ENCODE measurements at regions not wholly inside any gene's neighbourhood (a gene's known extent, or its start where the extent isn't known, plus 50 kb on each side); places are given as distances from the start of the nearest gene placed in this dataset.
"Not testable (repeated sequence)": the region's sequence is repeated elsewhere in the genome, so short reads cannot be mapped to it uniquely, and the experiment has no call there.

DNA sequence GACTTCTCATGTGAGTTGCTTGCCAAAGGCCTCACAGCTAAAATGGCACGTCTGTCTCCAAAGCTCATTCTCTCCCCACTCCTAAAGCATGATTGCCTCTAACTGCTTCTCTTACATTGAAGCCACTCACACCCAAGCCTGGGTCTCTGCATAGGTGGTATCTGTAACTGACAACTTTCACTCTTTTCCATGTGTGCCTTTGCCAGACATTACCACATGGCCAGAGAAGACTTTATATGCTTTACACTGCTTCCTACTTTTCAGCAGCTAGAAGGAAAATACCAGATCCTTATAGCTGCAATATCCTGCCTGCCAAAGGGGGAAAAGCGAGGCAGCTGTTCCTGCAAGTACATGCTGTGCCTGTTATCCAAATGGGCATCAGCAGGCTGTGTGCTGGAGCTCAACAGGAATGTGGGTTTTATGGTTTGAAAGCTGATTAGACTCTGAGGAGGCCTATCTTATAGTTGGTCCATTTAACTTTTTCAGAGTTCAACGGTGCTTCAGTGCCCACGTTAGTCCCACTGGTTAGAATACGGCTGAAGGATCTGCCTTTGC is 547.1 kb downstream of the RAB38 start:
- no peak for DNase-seq

DNA sequence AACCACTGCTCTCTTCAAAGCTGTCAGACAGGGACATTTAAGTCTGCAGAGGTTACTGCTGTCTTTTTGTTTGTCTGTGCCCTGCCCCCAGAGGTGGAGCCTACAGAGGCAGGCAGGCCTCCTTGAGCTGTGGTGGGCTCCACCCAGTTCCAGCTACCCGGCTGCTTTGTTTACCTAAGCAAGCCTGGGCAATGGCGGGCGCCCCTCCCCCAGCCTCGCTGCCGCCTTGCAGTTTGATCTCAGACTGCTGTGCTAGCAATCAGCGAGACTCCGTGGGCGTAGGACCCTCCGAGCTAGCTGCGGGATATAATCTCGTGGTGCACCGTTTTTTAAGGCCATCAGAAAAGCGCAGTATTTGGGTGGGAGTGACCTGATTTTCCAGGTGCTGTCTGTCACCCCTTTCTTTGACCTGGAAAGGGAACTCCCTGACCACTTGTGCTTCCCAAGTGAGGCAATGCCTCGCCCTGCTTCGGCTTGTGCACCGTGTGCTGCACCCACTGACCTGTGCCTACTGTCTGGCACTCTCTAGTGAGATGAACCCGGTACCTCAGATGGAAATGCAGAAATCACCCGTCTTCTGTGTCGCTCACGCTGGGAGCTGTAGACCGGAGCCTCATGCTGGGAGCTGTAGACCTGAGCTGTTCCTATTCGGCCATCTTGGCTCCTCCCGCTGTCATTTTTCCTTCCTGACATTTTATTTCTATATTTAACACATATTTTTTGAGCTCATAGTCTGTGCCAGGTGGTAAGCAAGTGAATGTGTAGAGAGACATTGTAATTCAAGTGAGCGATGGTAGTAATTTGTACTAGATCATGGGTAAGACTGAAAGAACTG is 551.5 kb downstream of the RAB38 start:
- not testable (repeated sequence) for DNase-seq

DNA sequence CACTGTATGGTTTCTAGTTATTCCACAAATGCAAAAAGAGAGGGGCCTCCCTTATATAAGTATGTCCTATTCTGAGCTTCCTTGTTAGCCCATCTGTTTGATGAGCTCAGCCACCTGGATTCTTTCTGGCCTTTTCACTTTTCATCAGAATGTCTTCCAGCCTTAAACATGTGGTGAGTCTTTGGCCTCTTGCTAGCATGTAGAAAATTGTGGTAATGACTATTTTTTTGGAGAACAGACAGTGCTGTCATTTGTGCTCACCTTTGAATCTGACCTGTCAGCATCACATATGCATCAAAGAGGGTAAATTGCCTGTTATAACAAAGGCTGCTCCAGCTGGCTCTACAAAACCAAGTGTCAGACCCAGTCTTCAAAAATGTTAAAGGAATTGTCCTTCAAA is 558.7 kb downstream of the RAB38 start:
- no peak for DNase-seq

DNA sequence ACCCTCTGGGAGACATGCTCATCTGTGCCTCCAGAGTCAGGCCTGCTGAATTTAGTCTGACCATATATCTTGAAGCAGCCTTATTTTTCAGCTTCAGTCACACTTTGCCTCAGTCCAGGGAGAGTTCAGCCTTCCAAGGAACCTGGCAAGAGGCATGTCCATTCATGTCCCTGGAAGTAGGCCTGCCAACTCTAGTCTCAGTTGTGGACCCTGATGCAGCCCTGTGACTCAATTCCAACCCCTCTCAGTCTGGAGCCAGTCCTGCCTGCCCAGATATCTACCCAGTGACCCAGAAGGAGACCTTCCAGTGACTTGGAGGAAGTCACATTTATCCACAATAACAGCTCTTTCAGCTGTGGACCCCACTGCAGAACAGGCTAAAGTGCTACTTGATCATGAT is 566.6 kb downstream of the TMEM135 start:
- DNase-seq = no peak

- no peak for DNase-seq
Measured at GRCh38 chr11:87603887-87604286, 566.2 kb downstream of the TMEM135 start.

GRCh38 chr11:87602776-87603175 is 565.0 kb downstream of the TMEM135 start:
- DNase-seq = no peak

DNA sequence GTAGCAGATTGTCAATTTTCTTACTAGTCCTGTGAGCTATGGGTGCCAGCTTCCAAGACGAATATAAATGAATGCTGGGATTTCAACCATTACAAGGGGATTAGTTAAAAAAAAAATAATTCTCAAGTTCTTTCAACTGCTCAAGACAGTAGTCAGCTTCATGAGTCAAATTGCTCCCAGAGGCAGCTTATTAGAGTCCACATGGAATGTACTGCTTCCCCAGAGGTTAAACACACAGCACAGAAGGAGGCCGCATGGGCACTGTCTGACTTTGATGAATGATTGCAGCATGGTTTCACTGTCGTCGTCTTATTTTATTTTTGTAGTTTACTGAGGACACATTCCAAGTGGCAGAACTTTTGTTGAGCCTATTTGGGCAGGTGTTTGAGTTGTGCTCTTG is 563.2 kb downstream of the TMEM135 start:
- no peak for DNase-seq

GRCh38 chr11:87597725-87598124 is 560.0 kb downstream of the TMEM135 start:
- DNase-seq = no peak

DNA sequence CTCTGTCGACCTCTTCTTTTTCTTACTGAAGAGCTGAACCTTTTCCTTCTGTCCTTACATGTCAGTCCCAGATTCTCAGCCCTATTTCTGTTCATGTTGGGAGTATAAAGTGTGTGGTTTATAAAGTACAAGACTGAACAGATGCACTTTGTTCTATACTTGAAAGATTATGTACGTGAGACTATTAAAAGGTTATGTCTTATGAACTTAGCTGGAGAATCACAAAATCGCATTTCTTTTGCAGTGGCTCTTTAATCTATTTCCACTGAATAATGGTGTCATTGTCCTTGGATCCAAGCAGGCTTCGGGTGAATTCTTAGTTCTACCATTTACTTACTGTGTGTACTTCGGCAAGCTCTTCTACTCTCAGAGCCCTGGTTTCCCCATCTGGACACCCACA is 558.4 kb downstream of the TMEM135 start:
- DNase-seq = no peak

DNA sequence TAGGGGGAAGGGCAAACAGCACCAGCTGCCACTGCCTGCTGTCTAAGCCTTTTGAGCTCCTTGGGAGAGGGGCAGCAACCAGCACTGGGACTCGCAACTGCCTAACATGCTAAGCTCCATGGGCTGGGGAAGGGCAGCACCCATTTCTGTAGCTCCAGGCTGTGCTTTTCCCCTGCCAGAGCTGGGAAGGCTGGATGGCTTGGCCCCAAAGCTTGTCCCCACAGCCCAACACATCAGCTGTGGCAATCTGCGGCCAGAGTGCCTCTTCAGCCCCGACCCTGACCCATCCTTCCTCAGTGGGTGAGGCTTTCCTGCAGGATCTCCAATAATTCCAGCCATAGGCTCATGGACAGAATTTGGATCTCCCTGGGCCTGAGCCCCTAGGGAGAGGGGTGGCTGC is 551.3 kb downstream of the TMEM135 start:
- DNase-seq = no peak

DNA sequence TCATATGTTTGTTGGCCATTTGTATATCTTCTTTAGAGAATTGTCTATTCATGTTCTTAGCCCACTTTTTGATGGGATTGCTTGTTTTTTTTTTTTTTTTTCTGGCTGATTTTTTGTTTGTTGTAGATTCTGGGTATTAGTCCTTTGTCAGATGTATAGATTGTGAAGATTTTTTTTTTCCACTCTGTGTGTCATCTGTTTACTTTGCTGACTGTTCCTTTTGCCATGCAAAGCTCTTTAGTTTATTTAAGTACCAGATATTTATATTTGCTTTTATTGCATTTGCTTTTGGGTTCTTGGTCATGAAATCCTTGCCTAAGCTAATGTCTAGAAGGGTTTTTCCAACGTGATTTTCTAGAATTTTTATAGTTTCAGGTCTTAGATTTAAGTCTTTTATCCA is 547.9 kb downstream of the TMEM135 start:
- not testable (repeated sequence) for DNase-seq

- DNase-seq = no peak
Measured at GRCh38 chr11:87583931-87584330, 546.2 kb downstream of the TMEM135 start.

GRCh38 chr11:87575088-87575487 is 537.4 kb downstream of the TMEM135 start:
- DNase-seq = no peak

GRCh38 chr11:87574193-87574592 is 536.5 kb downstream of the TMEM135 start:
- no peak for DNase-seq

- no peak for DNase-seq
Measured at GRCh38 chr11:87573708-87574107, 536.0 kb downstream of the TMEM135 start.

DNA sequence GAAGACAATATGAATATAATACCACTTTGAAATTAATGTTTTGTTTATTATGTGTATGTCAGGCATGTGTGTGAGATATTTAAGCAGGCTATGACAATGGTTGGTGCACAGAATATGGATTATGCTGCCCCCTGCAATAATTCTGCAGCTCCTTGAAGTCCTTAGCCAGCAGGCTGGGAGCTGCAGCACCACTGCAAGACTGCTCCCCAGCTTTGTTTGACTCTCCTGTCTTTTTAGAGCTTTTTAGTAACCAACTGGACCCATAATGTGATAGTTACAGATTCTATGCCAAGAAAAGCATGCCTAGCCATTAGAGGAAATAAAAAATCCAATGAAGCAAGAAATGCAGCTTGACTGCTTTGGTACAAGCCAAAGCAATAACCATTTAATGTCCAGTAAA is 535.1 kb downstream of the TMEM135 start:
- DNase-seq = no peak

DNA sequence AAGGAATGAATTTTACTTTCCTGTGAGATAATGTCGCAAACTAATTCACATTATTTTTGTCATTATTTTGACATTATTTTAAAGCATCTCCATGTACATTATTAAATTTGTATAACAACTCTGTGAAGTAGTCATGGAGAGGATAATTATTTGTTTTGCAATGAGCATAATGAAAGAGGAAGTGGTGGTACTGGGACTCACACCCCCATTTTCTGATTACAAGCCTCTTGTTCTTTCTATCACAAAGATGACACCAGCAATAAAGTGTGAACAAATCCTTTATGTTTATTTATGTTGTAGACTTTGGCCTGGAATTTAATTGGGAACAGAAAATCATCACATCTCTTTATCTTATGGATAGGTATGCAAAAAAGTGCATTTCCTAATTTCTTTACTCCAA is 522.6 kb downstream of the TMEM135 start:
- no peak for DNase-seq

DNA sequence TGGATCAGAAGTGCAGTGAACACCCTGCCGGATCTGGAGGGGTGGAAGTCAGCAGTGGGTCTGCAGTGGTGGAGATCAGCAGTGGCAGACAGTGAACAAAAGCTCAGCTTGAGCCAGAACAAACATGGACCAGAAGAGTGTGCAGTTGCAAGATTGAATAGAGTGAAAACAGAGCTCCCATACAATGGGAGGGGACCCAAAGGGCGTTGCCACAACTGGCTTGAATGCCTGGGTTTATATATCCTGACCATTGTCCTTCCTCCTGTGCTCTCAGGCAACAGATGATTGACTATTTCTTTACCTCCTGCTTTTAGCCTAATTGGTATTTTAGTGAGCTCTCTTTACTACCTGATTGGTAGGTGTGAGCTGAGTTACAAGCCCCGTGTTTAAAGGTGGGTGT is 522.1 kb downstream of the TMEM135 start:
- not testable (repeated sequence) for DNase-seq

DNA sequence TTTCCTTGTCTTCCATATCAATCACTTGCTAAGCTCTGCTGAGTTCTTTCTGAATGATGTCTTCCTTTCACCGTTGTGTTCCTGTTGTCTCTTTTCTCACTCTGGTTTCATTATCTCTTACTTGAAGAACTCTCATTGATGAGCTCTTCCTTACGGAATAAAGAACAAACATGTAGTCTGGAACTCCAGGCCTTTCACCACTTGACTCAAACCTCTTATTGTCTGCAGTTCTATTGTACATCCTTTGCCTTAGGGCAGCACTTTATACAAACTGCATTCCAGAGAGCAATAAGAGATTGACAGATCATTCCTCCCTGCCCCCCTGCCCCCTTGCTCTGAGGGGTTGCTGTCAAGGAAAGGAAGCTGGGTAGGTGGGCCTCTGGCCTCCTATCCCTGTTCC is 517.4 kb downstream of the TMEM135 start:
- no peak for DNase-seq

GRCh38 chr11:87548797-87549196 is 511.1 kb downstream of the TMEM135 start:
- no peak for DNase-seq

- no peak for DNase-seq
Measured at GRCh38 chr11:87545858-87546257, 508.1 kb downstream of the TMEM135 start.

- DNase-seq = no peak
Measured at GRCh38 chr11:87539596-87539995, 501.9 kb downstream of the TMEM135 start.

GRCh38 chr11:87536565-87536964 is 498.8 kb downstream of the TMEM135 start:
- no peak for DNase-seq

GRCh38 chr11:87536016-87536415 is 498.3 kb downstream of the TMEM135 start:
- no peak for DNase-seq

GRCh38 chr11:87535513-87535912 is 497.8 kb downstream of the TMEM135 start:
- no peak for DNase-seq

Measured in NCI-H1092 treated with DMSO at 0.1 percent for 48 hours (cell line).